Neural crest cell (in vitro differentiated cells): ENCODE measurements at regions not wholly inside any gene's neighbourhood (a gene's known extent, or its start where the extent isn't known, plus 50 kb on each side); places are given as distances from the start of the nearest gene placed in this dataset.

Experiments
- DNase-seq: peaks from one replicate; pipeline ENCODE4 v3.0.0; 2021; ENCODE audit warnings: low read depth, mixed read lengths, low spot score
- H3K27ac Mint-ChIP-seq: one replicate; pipeline ENCODE4 v1.8.0; 2021; ENCODE audit warnings: mild to moderate bottlenecking, mixed read lengths; ENCODE audit not compliant: unreplicated experiment
- H3K27me3 Mint-ChIP-seq: 2 replicates; pipeline ENCODE4 v1.8.0; 2021; ENCODE audit warnings: low read depth, mild to moderate bottlenecking, mixed read lengths
- H3K36me3 Mint-ChIP-seq: 2 replicates; pipeline ENCODE4 v1.8.0; 2021; ENCODE audit warnings: low read depth, mild to moderate bottlenecking, mixed read lengths
- H3K4me1 Mint-ChIP-seq: 2 replicates; pipeline ENCODE4 v1.8.0; 2021; ENCODE audit warnings: mixed read lengths
- H3K4me3 Mint-ChIP-seq: one replicate; pipeline ENCODE4 v1.8.0; 2021; ENCODE audit warnings: mild to moderate bottlenecking, mixed read lengths
- H3K9me3 Mint-ChIP-seq: 2 replicates; pipeline ENCODE4 v1.8.0; 2021; ENCODE audit warnings: mixed read lengths
- CTCF ChIP-seq: fragments of 200-600 bp; sonication (generic); conservative IDR thresholded peaks from 2 replicates; pipeline ENCODE4 v1.5.0; 2021; ENCODE audit warnings: antibody characterized with exemption, mild to moderate bottlenecking

- peaks cover 27% of the 10 kb centered on the region for H3K27me3 Mint-ChIP-seq
- H3K9me3 Mint-ChIP-seq: no peaks in the 10 kb centered on the region
- H3K4me3 Mint-ChIP-seq: no peak overlapping the region
- peak; percentile 12 for DNase-seq
- H3K36me3 Mint-ChIP-seq: no peaks in the 10 kb centered on the region
- H3K27ac Mint-ChIP-seq: no peak overlapping the region
- peaks cover 39% of the 10 kb centered on the region for H3K4me1 Mint-ChIP-seq
- no peak for TF ChIP-seq CTCF
Measured at GRCh38 chr9:131798246-131798645, 58.4 kb upstream of the RAPGEF1 start.

DNA sequence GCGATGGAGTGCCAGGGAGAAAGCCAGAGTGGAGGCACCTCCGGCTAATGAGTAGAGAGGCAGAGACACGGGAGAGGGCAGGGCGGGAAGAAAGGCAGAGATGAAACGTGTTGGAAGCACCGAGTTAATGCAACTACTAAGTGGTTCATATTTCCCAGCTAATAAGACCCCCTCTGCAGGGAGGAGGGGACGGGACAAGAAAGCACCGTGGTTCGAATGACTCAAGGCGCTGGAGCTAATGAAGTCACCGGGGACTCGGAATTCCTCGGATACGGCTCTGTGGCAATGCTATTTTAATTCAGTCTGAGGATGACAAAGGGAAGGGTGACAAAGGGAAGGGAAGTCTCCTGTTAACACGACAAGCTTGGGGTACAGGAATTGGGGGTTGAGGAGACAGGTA, 54.5 kb upstream of the RAPGEF1 start:
- Mint-ChIP-seq H3K9me3 (no peaks in the 10 kb centered on the region), H3K4me1 (peaks cover 20% of the 10 kb centered on the region), H3K27ac (no peak overlapping the region), H3K36me3 (no peaks in the 10 kb centered on the region), H3K4me3 (no peak overlapping the region), H3K27me3 (peaks cover 41% of the 10 kb centered on the region)
- no peak for DNase-seq
- TF ChIP-seq CTCF: no peak

DNA sequence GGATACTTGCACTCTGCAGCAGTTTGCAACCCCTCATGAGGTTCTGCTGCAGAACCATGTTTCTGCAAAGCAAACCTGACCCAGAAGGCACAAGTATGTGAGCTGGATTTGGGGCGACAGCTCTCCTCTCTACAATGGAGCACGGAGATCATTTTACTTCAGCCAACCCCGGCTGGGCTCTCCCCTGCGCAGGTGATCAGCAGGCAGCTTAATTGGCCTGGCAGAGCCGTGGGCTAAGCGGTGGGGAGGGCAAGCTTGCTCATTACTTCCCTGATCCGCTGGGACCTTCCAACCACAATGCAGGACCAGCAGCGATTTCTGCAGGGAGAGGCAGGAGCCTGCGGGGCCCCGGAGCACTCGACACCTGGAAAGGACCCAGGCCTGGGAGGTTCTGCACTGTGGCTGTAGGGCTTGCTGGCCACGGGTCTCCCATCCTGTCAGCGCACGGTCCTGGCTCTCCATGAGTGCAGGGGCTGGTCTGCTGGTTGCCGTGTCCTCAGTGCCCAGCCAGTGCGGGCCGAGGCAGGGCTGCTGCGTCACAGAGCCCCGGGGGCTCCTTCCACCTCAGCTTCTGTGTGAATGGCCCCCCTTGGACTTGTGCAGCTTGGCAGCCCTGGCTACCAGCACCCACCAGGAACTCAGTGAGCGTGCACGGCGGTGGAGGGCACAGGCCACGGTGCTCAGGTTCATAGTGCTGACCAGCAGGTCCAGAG, 51.8 kb upstream of the RAPGEF1 start:
- no peak for TF ChIP-seq CTCF
- Mint-ChIP-seq H3K27ac (no peak overlapping the region), H3K4me3 (no peak overlapping the region), H3K9me3 (no peaks in the 10 kb centered on the region), H3K36me3 (no peaks in the 10 kb centered on the region), H3K27me3 (peaks cover 61% of the 10 kb centered on the region), H3K4me1 (no peaks in the 10 kb centered on the region)
- DNase-seq: no peak
